NCI-H1417 (cell line): ENCODE measurements at regions not wholly inside any gene's neighbourhood (a gene's known extent, or its start where the extent isn't known, plus 50 kb on each side); places are given as distances from the start of the nearest gene placed in this dataset.
A peak's percentile ranks its signal among the peaks of the same experiment; 100 is the strongest.

ENCODE experiments used
- DNase-seq, 3 experiments: peaks; one replicate each; lab custom pipeline; 2025; lab: John Stamatoyannopoulos, UW

GRCh38 chr4:32435308-32435707 is 1715.1 kb downstream of the PCDH7 start:
- no peak for DNase-seq

GRCh38 chr4:32436816-32437215 is 1716.6 kb downstream of the PCDH7 start:
- DNase-seq, result no peak

GRCh38 chr4:32440391-32440790 is 1720.2 kb downstream of the PCDH7 start:
- no peak for DNase-seq

- no peak for DNase-seq
These were observed 1734.3 kb downstream of the PCDH7 start for GRCh38 chr4:32454482-32454881.

GRCh38 chr4:32455231-32455630 is 1735.1 kb downstream of the PCDH7 start:
- no peak for DNase-seq

GRCh38 chr4:32460972-32461371 is 1740.8 kb downstream of the PCDH7 start:
- no peak for DNase-seq

GRCh38 chr4:32462944-32463343 is 1742.8 kb downstream of the PCDH7 start:
- DNase-seq, result peak in 1 of 3 experiments; percentile 3

GRCh38 chr4:32470087-32470585 is 1750.0 kb downstream of the PCDH7 start:
- no peak for DNase-seq

- no peak for DNase-seq
These were observed 1752.7 kb downstream of the PCDH7 start for GRCh38 chr4:32472918-32473317.

GRCh38 chr4:32475710-32476109 is 1755.5 kb downstream of the PCDH7 start:
- no peak for DNase-seq

GRCh38 chr4:32477518-32477917 is 1757.3 kb downstream of the PCDH7 start:
- peak in 1 of 3 experiments; percentile 14 for DNase-seq

- peak in 1 of 3 experiments; percentile 10 for DNase-seq
These were observed 1765.8 kb downstream of the PCDH7 start for GRCh38 chr4:32485956-32486355.

GRCh38 chr4:32488690-32489089 is 1768.5 kb downstream of the PCDH7 start:
- DNase-seq, result no peak

GRCh38 chr4:32499171-32499570 is 1779.0 kb downstream of the PCDH7 start:
- DNase-seq, result no peak

- no peak for DNase-seq
These were observed 1783.1 kb downstream of the PCDH7 start for GRCh38 chr4:32503241-32503640.

GRCh38 chr4:32506067-32506466 is 1785.9 kb downstream of the PCDH7 start:
- DNase-seq, result no peak

- DNase-seq, result no peak
These were observed 1798.9 kb downstream of the PCDH7 start for GRCh38 chr4:32519060-32519459.

GRCh38 chr4:32525420-32525819 is 1805.3 kb downstream of the PCDH7 start:
- DNase-seq, result no peak

GRCh38 chr4:32544846-32545245 is 1824.7 kb downstream of the PCDH7 start:
- DNase-seq, result no peak

- DNase-seq, result peak in 1 of 3 experiments; percentile 45
These were observed 1831.8 kb downstream of the PCDH7 start for GRCh38 chr4:32551943-32552342.

- DNase-seq, result peak in 1 of 3 experiments; percentile 9
These were observed 1840.1 kb downstream of the PCDH7 start for GRCh38 chr4:32560306-32560705.

GRCh38 chr4:32562010-32562409 is 1841.8 kb downstream of the PCDH7 start:
- peak in 1 of 3 experiments; percentile 36 for DNase-seq

GRCh38 chr4:32564626-32565025 is 1844.5 kb downstream of the PCDH7 start:
- DNase-seq, result no peak

- no peak for DNase-seq
These were observed 1849.7 kb downstream of the PCDH7 start for GRCh38 chr4:32569861-32570260.

- DNase-seq, result no peak
These were observed 1852.2 kb downstream of the PCDH7 start for GRCh38 chr4:32572366-32572765.
